GM12874 (cell line): ENCODE measurements at regions not wholly inside any gene's neighbourhood (a gene's known extent, or its start where the extent isn't known, plus 50 kb on each side); places are given as distances from the start of the nearest gene placed in this dataset.

Source experiments
- CTCF ChIP-seq: IDR thresholded peaks from 2 replicates; pipeline ENCODE4 v1.5.1; 2011; ENCODE audit warnings: low read depth, mild to moderate bottlenecking, control low read depth, low read length, moderate library complexity; ENCODE audit not compliant: insufficient read depth

GRCh38 chr3:162665684-162666391 is 1169.2 kb downstream of the OTOL1 start:
- TF ChIP-seq CTCF, result no peak

GRCh38 chr3:162666835-162667234 is 1170.2 kb downstream of the OTOL1 start:
- TF ChIP-seq CTCF, result no peak

GRCh38 chr3:162670181-162670580 is 1173.6 kb downstream of the OTOL1 start:
- TF ChIP-seq CTCF, result no peak

GRCh38 chr3:162677475-162677874 is 1180.9 kb downstream of the OTOL1 start:
- TF ChIP-seq CTCF, result no peak

GRCh38 chr3:162678941-162679340 is 1182.3 kb downstream of the OTOL1 start:
- TF ChIP-seq CTCF, result no peak

- TF ChIP-seq CTCF, result no peak
Observed at GRCh38 chr3:162684260-162684659, 1187.7 kb downstream of the OTOL1 start.

- no peak for TF ChIP-seq CTCF
Observed at GRCh38 chr3:162699291-162699690, 1202.7 kb downstream of the OTOL1 start.
